ENCODE measurements at regions not wholly inside any gene's neighbourhood (a gene's known extent, or its start where the extent isn't known, plus 50 kb on each side); places are given as distances from the start of the nearest gene placed in this dataset.
"Not testable (repeated sequence)": the region's sequence is repeated elsewhere in the genome, so short reads cannot be mapped to it uniquely, and the experiment has no call there.

DNA sequence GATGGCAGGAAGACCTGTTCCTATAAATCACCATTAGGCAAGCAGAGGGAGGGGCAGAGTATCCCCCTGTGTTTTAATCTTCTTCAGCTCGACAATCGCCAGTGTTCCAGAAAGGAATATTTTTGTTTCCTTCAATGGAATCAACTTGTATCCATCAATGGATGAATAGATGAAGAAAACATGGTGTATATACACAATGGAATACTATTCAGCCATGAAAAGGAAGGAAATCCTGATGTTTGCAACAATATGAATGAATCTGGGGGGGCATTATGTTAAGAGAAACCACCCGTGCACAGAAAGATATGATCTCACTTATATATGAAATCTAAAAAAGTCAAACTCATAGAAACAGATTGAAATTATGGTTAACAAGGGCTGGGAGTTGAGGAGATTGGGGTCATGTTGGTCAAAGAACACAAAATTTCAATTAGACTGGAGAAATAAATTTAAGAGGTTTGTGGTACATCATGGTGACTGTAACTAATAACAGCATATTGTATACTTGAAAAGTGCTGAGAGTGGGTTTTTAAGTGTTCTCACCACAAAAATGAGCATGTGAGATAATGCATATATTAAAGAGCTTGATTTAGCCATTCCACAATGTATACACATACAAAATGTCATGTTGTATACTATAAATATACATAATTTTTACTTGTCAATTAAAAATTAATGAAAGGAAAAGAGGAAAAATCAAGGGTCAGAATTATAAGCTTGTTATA is 64.2 kb upstream of the ITGA11 start:
- Histone ChIP-seq H3K4ac (ENCODE audit: low read depth, low read length) (no peak overlapping the region), H4K5ac (ENCODE audit: low read depth, low read length) (no peak overlapping the region), H3K14ac (replicated peaks; ENCODE audit: low read depth, low read length) (no peak overlapping the region), H2BK15ac (ENCODE audit: low read depth, low read length) (no peak overlapping the region), H3K9ac (ENCODE audit: low read depth, low read length) (no peak overlapping the region), H2AK5ac (ENCODE audit: low read depth, low read length) (no peak overlapping the region), H3K4me3 (ENCODE audit: insufficient read depth, low read depth, low read length) (no peak overlapping the region), H3K79me1 (ENCODE audit: low read depth in 1 of 2, low read length in 2 of 2) (no peaks in the 10 kb centered on the region), H3K27ac (ENCODE audit: insufficient read depth, low read length) (no peak overlapping the region), H4K8ac (ENCODE audit: low read depth in 2 of 2, low read length in 2 of 2) (no peak overlapping the region), H3K4me1 (ENCODE audit: control insufficient read depth, insufficient read depth, low read length) (peaks cover 3% of the 10 kb centered on the region; the same call in 1 of the 2 replicates), H4K20me1 (ENCODE audit: insufficient read depth, low read length) (no peaks in the 10 kb centered on the region), H3K9me3 (ENCODE audit: control insufficient read depth, insufficient read depth, low read length) (no peaks in the 10 kb centered on the region; the same call in 1 of the 2 replicates), H4K91ac (ENCODE audit: insufficient read depth, low read depth, low read length) (no peak overlapping the region), H2BK20ac (ENCODE audit: low read depth, low read length) (no peak overlapping the region), H3K36me3 (ENCODE audit: control insufficient read depth, insufficient read depth, low read length) (no peaks in the 10 kb centered on the region), H3K4me2 (ENCODE audit: low read depth, low read length) (no peak overlapping the region), H3K18ac (ENCODE audit: low read depth, low read length) (no peak overlapping the region), H3K27me3 (ENCODE audit: control insufficient read depth, insufficient read depth, low read length) (peaks cover 20% of the 10 kb centered on the region), H2BK5ac (ENCODE audit: low read depth, low read length, poor library complexity, severe bottlenecking) (no peak overlapping the region), H3K23ac (ENCODE audit: low read depth, low read length) (no peak overlapping the region), H2BK120ac (ENCODE audit: low read depth, low read length) (no peak overlapping the region), H2AK9ac (replicated peaks; ENCODE audit: low read depth, low read length, poor library complexity) (no peak overlapping the region), H2AFZ (replicated peaks; ENCODE audit: low read length, poor library complexity) (no peak overlapping the region), H3K56ac (ENCODE audit: extremely low read depth, insufficient read depth, low read length) (no peak overlapping the region), H3K9me1 (ENCODE audit: insufficient read depth, low read length) (peaks cover 12% of the 10 kb centered on the region)
- no peak for DNase-seq
- ATAC-seq (ENCODE audit: low read depth) = no peak
- WGBS, 2 experiments (ENCODE audit: extremely low coverage in 2 of 2, insufficient read length in 1 of 2) = no CpG with 5 or more reads among the region's 3 CpGs
- peak; percentile 43; the same call in 1 of the 2 replicates for TF ChIP-seq MAFK (IDR thresholded peaks at IDR 0.05; ENCODE audit: low read depth, low read length)
- TF ChIP-seq MAZ (IDR thresholded peaks at IDR 0.05; ENCODE audit: borderline replicate concordance, low read depth, low read length) = no peak
- no TSS peak for BruUV-seq (replicated peaks)
- ChIA-PET CTCF (no interaction called here), POLR2A (ENCODE audit: unreplicated experiment) (no interaction called here)
- intact Hi-C loops (cut with micrococcal nuclease) (no loop called here), in situ Hi-C loops (cut with MboI; ENCODE audit: low sequenced_read_pairs) (no loop called here), dilution Hi-C loops (cut with HindIII; ENCODE audit: low sequenced_read_pairs, unreplicated experiment) (no loop called here)

DNA sequence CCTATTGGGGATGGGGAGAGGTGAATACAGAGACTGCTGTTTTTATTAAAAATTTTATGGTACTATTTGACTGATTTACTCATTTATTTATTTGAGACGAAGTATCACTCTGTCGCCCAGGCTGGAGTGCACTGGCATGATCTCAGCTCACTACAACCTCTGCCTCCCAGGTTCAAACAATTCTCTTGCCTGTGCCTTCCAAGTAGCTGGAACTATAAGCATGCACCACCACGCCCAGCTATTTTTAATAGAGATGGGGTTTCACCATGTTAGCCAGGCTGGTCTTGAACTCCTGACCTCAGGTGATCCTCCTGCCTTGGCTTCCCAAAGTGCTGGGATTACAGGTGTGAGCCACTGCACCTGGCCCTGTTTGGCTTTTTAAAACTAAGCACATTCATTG is 64.8 kb upstream of the ITGA11 start:
- H2BK120ac ChIP-seq (ENCODE audit: low read depth, low read length); H3K4me2 ChIP-seq (ENCODE audit: low read depth, low read length); dilution Hi-C loops (cut with HindIII; ENCODE audit: low sequenced_read_pairs, unreplicated experiment); H3K56ac ChIP-seq (ENCODE audit: extremely low read depth, insufficient read depth, low read length); H3K79me1 ChIP-seq (ENCODE audit: low read depth in 1 of 2, low read length in 2 of 2); intact Hi-C loops (cut with micrococcal nuclease); H3K9me3 ChIP-seq (ENCODE audit: control insufficient read depth, insufficient read depth, low read length); H3K23ac ChIP-seq (ENCODE audit: low read depth, low read length); H4K8ac ChIP-seq (ENCODE audit: low read depth in 2 of 2, low read length in 2 of 2); H3K4me1 ChIP-seq (ENCODE audit: control insufficient read depth, insufficient read depth, low read length); H2AK5ac ChIP-seq (ENCODE audit: low read depth, low read length); H3K9ac ChIP-seq (ENCODE audit: low read depth, low read length); in situ Hi-C loops (cut with MboI; ENCODE audit: low sequenced_read_pairs); H3K18ac ChIP-seq (ENCODE audit: low read depth, low read length); H2BK20ac ChIP-seq (ENCODE audit: low read depth, low read length); BruUV-seq (replicated peaks); H4K20me1 ChIP-seq (ENCODE audit: insufficient read depth, low read length); H2BK15ac ChIP-seq (ENCODE audit: low read depth, low read length); H3K4me3 ChIP-seq (ENCODE audit: insufficient read depth, low read depth, low read length); H3K4ac ChIP-seq (ENCODE audit: low read depth, low read length); H2AFZ ChIP-seq (replicated peaks; ENCODE audit: low read length, poor library complexity); H2AK9ac ChIP-seq (replicated peaks; ENCODE audit: low read depth, low read length, poor library complexity); H3K27ac ChIP-seq (ENCODE audit: insufficient read depth, low read length); DNase-seq; H4K5ac ChIP-seq (ENCODE audit: low read depth, low read length); H2BK5ac ChIP-seq (ENCODE audit: low read depth, low read length, poor library complexity, severe bottlenecking); H4K91ac ChIP-seq (ENCODE audit: insufficient read depth, low read depth, low read length); H3K36me3 ChIP-seq (ENCODE audit: control insufficient read depth, insufficient read depth, low read length); H3K14ac ChIP-seq (replicated peaks; ENCODE audit: low read depth, low read length); ATAC-seq (ENCODE audit: low read depth); CTCF ChIA-PET: not testable (repeated sequence)
- POLR2A ChIA-PET (ENCODE audit: unreplicated experiment) = interaction anchor here (0.5 kb wide), 1 partner anchor 254 kb away, joined by 5 read pairs; no protein-coding TSS in a partner anchor
- H3K27me3 ChIP-seq (ENCODE audit: control insufficient read depth, insufficient read depth, low read length) = peaks cover 18% of the 10 kb centered on the region
- WGBS, 2 experiments (ENCODE audit: extremely low coverage in 2 of 2, insufficient read length in 1 of 2) = no CpG with 5 or more reads among the region's 3 CpGs
- H3K9me1 ChIP-seq (ENCODE audit: insufficient read depth, low read length) = peaks cover 11% of the 10 kb centered on the region

Measured in IMR-90 (cell line).